Cardiac fibroblast (primary cell): ENCODE measurements at regions not wholly inside any gene's neighbourhood (a gene's known extent, or its start where the extent isn't known, plus 50 kb on each side); places are given as distances from the start of the nearest gene placed in this dataset.

Source experiments
- DNase-seq, 2 donors: peaks; one replicate each; pipeline versions ENCODE4 v3.0.0 to v3.0.0-alpha.2; 2010; ENCODE audit warnings: low read depth in 2 of 2
- H3K4me3 ChIP-seq, 2 donors: replicated peaks in 1 of 2; 1 replicate in 1 of 2; 2 replicates in 1 of 2; pipeline ENCODE4 v1.5.1; 2011; ENCODE audit warnings: low read depth in 2 of 2, low read length in 2 of 2, mild to moderate bottlenecking in 2 of 2, moderate library complexity in 1 of 2
- CTCF ChIP-seq: IDR thresholded peaks from one replicate; pipeline ENCODE4 v1.5.1; 2011; ENCODE audit warnings: low read depth, mild to moderate bottlenecking, low read length, inconsistent platforms

GRCh38 chr13:85430216-85430794, 368.9 kb downstream of the SLITRK6 start:
- no peak for DNase-seq
- no peak for TF ChIP-seq CTCF
- H3K4me3 ChIP-seq: no peak overlapping the region

DNA sequence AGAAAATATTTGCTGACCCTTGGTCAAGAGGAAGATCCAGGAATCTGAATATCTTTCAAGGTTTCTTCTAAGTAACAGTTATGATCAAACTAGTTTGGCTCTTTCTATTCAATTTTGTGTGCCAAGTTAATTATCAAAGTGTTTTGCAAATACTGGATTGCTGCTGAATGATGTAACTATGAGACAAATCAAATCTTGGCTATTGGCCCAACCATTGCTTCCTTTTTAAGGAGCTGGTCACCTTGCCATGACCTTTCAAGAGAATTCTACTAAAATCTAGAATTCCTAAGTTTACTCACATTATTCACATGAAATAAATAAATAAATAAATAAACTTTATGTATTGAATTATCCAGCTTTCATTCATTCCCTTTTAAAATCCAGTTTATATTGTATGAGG, 371.8 kb downstream of the SLITRK6 start:
- no peak for TF ChIP-seq CTCF
- no peak overlapping the region for H3K4me3 ChIP-seq
- DNase-seq: no peak

- DNase-seq: no peak
- no peak for TF ChIP-seq CTCF
- no peak overlapping the region for H3K4me3 ChIP-seq
Measured at GRCh38 chr13:85420136-85420535, 379.1 kb downstream of the SLITRK6 start.

DNA sequence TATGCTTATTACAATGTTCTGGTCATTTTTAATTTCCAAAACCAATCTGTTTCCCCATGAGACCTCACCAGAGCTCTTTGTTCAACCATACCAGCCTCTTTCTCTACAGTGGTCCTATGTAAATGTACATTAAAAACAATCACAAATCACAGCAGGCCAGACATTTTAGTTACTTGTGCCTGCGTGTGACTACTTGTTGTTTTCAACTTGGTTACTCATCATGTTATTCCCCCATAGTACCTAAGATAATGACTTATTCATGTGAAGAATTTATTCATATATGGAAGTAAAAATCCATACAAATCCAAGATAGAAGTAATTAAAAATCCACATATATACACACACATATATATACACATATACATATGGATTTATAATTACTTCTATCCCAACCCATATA, 379.6 kb downstream of the SLITRK6 start:
- no peak for DNase-seq
- no peak for TF ChIP-seq CTCF
- no peak overlapping the region for H3K4me3 ChIP-seq

GRCh38 chr13:85417807-85418206, 381.4 kb downstream of the SLITRK6 start:
- no peak for DNase-seq
- H3K4me3 ChIP-seq: no peak overlapping the region
- TF ChIP-seq CTCF: no peak

- no peak overlapping the region for H3K4me3 ChIP-seq
- no peak for TF ChIP-seq CTCF
- DNase-seq: no peak
Measured at GRCh38 chr13:85413664-85414063, 385.6 kb downstream of the SLITRK6 start.

DNA sequence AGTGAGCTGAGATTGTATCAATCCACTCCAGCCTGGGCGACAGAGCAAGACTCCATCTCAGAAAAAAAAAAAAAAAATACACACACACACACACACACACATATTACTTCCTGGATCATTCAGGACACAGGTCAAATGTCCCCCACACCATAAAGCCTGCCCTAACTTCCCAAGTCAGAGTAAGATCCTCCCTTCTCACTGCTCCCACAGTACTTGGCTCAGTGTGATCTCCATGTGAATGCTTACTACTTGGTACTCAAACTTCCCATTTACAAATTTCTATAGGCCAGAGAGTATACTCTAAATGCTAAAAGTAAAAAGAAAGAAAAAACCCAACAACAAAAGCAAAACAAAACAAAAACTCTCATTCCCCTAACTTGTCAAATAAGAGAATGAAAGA, 386.8 kb downstream of the SLITRK6 start:
- no peak for DNase-seq
- no peak for TF ChIP-seq CTCF
- no peak overlapping the region for H3K4me3 ChIP-seq
